HG02884 (cell line): ENCODE measurements at regions not wholly inside any gene's neighbourhood (a gene's known extent, or its start where the extent isn't known, plus 50 kb on each side); places are given as distances from the start of the nearest gene placed in this dataset.

Experiments used
- ATAC-seq: cut with Tn5 transposase; IDR thresholded peaks from one replicate; pipeline ENCODE4 v1.9.1; 2021; ENCODE audit warnings: mild to moderate bottlenecking, moderate library complexity; ENCODE audit not compliant: unreplicated experiment

DNA sequence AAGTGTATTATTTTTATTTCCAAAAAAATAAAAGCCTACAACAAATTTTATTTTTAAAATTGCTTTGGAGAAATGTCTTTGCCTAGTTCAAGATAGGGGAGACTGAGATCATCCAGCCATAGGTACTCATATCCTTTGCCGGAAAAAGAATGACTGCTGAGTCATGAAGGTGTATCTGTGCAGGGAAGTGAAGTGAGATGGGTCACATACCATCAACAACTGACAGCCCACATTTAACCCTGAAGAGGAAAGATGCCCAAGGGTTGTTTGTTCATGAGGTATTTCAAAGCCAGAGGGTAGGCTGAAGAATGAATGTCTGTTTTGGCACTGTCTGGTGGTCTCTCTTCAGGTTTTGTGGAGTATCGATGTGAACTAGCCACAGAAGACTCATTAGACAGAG lies 106.7 kb upstream of the TTC29 start:
- ATAC-seq = no peak

DNA sequence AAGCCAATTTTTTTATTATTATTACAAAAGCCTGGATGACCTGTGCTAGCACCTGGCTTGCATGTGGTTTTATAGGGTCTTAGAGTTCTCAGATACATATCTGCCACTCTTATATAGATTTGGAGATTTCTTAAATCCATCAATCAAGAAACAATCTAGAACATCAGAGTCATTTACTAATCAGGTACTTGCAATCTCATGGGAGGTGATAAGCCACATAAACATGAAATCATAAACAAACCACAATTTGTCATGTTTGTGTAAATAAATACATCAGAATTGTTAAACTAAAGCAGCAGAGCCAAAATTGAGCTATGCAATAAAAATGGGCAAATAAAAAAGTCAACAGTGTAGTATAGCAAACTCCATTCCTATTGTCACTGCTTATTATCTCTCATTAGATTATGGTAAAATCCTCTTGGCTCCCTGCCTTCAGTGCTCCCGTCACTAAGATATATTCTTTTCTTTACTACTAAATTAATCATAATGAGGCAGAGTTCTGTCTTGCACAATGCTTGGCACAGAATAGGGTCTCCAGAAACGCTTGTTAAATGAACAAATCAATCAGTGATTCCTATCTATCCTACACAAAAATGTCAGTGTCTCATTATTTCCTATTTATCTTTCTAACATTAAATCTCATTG lies 108.7 kb upstream of the TTC29 start:
- no peak for ATAC-seq

DNA sequence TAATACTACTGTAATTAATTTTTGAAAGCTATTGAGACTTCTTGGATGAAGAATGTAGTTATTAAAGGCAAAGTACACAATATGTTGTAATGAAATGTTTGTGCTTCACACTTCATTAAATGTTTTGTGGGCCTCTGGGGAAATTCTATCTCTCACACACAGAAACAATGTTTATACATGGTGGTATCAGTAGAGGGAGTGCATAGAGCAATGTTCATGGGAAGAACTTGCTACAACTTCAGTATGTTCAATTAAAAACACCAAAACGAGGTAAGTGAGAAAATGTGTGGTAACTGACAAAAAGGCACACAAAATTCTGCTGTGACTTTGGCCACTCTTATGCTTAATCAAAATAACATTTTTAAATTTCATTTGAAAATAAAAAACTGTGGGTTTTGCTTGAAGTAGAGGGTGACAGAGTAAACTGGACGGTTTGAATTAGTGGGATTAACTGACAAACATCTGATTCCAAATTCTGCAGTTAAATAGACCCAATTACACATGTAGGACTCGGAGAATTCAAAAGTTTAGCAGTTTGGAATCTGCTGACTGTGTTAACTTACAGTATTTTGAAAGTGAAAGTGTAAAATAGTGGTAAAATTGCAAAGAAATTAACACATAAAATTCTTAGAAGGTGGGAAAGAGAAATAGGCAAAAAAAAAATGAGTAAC lies 111.4 kb upstream of the TTC29 start:
- no peak for ATAC-seq

DNA sequence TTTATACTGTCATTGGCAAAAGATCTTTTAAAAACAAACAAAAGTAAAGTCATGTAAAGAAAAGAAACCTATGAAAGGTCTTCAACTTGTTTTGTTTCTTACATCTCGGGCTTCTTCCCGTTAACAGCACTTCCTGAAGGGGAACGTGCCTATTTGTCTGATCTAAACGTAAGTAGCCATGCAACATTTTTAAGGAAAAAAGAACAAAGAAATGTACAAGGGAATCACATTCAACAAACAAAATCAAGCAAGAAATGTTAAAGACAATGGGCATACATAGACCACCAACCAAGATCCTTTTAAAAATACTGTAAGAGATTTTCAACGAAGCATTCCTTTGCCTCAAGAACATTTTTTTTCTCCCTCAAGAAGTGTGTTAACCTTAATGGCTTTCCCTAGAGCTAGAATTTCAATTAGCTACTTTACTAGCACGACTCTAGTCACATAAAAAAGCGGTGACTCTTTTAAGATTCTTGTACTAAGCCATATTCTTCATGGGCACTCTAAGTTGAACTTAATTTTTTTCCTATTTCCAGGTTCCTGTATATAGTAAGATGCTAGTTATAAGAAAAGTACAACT lies 112.0 kb upstream of the TTC29 start:
- ATAC-seq = no peak

DNA sequence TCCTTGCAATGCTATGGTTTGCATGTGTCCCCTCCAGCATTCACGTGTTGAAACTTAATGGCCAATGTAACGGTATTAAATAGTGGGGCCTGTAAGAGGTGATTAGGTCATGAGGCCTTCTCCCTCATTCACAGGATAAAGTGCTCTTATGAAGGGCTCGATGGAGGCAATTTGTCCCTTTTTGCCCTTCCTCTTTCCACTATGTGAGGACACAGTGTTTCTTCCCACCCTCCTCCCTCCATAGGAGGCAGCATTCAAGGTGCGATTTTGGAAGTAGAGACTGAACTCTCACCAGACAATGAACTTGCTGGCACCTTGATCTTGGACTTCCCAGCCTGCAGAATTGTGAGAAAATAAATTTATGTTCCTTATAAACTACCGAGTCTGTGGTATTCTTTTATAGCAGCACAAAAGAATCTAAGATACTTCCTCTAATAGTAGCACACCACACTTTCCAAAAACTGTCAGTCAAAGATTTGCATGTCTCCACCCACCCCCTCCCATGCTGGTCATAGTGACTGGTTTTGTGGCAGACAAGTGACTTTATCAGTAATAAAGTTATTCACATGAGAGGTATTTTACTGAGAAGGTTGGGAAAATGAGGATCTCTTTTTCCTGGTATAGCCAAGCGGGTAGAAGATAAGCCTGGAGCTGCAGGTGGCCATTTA lies 113.5 kb upstream of the TTC29 start:
- ATAC-seq = no peak

DNA sequence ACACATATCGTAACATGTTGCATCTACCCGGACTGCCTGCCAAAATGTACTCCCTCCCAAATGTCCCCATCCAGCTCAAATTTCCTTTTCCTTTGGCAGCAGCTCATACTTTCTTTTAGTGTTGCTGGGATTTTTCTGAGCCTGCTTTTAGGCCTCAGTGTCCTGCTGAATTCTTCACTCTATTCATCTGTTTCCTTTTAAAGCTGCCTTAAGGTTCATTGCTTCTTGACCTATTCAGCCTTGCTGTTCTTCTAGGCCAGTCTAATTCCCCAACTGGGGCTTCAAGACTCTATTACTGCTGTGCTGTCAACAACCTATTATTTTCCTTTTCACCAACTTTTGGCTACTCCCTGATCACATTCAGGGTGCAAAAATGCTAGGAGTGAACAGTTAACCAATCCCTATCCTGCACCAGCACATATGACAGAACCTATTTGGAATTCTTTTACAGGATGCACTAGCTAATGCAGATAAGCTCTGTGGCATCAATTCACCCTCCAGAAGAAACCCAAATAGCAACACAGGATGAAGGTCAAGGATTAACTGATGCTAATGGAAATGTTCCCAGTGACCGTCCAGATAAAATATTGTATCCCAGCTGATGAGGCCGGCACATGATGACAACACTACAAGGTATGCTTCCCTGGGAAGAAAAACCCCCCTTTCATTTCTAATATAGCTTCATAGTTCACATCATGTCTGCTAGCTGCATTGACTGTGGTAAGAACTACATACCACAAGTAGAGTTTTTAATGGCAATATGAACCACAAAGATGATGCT lies 114.7 kb upstream of the TTC29 start:
- no peak for ATAC-seq

DNA sequence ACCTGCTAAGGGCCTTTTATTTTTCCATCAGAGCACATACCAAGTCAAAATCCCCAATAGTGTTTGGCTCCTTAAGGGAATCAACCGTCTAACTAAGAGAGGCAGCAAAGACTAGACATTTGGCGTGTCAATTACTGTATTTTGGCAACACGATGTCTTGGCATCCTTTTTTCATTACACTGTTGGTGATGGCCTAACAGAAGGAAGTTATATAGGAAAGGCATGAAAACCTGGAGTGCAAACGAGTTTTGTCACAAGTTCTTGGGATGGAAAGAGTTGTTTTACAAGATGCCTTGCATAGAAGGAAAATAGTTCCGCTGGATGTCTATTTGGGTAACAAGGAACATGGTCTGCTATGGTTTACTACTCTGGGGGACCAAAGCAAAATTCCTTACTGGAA lies 119.2 kb upstream of the TTC29 start:
- no peak for ATAC-seq

DNA sequence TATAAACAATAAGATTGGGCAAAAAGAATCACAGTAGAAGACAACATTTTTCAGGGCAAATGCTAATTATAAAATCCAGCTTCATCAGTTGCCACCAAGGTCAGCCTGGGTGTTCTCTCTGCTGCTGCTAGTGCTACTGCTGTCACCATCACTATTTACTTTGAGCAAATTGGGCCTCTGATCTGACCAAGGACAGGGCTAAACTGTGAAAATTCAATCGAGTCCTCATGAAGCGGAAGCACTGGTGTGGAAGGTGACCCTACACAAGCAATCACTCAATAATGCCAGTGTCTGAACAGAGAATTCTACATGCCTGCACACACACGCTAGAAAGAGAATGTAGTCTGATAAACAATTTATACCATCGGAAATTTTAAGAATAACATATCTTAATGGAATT lies 122.9 kb upstream of the TTC29 start:
- ATAC-seq = no peak

DNA sequence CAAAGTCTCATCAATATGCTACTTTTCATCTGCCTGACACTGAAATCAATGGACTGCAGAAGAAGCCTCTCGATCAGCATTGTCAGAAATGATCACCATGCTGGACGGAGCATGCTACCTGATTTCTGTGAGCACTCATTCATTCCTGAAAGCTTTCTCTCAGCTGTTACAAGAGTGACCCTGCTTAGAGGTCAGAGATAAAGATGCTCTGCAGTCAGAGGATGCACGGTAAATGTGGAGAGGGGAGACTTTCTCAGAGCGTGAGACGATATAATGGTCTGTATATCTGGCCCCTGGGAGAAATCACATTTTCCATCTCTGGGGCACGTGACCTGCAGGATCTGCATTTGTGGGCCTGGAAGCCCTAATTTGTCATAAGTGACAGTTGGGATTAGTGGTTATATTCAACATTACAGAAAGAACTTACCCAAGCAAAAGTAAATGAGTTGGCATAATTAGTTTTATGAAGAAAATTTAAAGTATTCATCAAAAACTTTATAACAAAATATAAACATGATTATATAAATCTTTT lies 125.6 kb upstream of the TTC29 start:
- no peak for ATAC-seq

DNA sequence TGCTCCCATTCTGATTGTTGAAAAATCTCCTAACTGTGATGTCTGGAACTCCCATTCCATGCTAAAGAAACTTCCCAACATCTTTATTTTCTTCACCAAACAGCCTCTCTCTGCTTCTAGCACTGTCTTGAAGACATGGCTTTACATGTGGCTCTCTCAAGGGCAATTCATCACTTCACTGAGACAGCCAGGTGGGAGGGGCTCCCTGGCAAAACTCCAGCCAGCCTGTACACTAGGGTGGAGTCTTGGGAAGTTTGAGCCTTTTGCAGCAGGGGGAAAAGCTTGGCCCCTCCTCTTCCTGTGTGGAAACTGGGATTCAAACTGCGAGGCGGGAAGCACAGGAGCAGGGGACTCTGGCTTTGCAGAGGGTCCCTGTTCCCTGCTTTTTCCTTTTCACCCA lies 130.5 kb upstream of the TTC29 start:
- no peak for ATAC-seq

DNA sequence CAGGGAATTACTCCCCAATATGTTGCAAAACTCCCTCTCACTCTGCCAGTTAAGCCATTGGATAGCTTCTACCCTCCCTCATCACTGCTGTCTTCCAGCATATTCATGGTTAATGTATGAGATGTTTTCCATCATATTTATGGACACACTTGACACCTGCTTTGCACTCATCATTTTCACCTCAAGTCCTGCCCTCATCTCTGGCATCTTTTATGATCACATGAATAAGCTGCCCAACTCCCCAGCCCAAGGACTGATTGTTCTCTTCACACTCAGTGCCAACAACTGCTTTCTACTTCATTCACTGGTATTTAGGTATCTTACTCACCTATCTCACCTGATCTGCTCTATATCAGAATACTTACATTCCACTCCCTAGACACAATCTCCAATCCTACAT lies 131.1 kb upstream of the TTC29 start:
- no peak for ATAC-seq

DNA sequence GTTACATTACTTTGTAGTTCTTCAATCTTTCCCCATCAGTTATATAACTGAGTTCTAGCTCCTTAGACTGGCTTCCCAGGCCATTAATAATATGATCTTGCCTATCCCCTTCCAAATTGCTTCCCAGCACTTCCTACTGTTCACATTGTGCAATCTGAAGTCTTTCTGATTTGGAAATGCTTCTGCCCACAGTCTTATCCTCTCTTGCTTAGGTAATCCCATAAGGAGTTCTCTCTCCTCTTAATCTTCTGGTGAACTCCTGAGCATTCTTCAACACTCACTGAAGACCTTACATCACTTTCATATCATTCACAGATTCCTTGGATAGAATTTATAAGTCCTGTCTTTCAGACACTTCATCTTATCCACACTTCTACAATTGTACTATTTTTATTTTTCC lies 132.7 kb upstream of the TTC29 start:
- no peak for ATAC-seq

DNA sequence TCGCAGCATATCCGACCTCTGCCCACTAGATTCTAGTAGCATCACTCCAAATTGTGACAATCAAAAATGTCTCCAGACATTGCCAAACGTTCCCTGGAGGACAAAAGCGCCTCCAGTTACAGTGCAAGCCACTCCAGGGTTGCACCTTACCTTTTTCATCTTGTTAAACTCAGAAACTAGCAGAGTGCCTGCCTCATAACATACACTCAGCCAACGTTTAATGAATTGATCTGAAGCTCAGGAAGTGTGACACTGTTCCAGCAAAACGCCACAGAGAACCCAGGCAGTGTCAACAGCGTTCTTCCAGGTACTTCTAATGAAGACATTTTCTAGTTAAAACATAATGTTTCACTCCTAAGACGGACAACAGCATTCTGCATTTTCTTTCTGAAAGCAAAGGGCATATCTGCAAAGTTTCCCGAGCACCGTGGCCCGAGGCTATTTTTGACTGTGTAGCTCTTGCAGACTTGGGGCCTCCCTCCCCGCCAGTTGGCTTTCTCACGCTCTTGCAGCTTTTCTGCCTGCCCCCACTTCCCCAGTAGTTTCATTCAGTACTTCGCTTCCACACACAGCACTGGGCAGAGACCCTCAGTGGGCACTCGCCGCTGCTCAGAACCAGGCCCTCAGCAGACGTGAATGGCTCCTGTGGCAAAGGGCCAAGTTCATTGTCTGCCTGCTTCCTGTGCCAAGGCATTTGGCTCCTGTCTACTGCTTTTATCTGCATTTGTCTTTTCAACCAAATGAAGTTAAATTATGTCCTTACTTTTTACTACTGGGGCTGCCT lies 133.4 kb upstream of the TTC29 start:
- no peak for ATAC-seq

DNA sequence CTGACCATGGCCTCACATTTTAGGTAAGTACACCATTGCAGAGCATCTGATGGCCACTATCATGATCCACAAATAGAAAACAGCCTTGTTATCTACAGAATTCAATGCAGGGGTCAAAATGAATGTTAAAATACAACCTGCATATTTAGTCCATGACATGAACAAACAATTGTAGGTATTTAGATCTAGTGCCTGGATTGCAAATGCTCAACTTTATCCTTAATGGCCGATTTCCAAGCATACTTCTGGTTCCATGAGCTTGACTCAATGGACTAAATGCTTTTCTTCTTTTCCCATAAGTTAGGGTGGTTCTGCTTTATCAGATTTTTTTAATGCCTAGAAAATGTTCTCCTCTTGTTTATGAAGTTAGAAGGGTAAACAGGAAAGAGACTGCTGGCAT lies 139.2 kb upstream of the TTC29 start:
- no peak for ATAC-seq

DNA sequence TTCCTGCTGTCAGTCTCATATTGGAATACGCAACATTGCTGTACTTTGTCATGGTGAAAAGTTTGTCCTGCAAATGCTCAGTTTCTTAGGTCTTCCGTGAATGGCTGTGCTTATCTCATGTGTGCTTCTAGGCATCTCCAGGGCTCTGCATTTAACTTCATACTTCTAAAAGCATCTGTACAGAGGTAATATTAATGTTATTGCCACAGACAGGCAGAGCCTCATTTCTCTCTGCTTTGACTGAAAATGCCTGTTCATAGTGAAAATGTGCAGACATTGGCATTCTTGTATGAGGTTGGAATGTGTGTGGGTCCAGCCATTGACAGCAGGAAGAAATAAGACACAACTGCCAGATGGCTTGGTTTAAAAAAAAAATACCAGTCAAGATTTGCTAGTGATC lies 140.1 kb upstream of the TTC29 start:
- no peak for ATAC-seq

DNA sequence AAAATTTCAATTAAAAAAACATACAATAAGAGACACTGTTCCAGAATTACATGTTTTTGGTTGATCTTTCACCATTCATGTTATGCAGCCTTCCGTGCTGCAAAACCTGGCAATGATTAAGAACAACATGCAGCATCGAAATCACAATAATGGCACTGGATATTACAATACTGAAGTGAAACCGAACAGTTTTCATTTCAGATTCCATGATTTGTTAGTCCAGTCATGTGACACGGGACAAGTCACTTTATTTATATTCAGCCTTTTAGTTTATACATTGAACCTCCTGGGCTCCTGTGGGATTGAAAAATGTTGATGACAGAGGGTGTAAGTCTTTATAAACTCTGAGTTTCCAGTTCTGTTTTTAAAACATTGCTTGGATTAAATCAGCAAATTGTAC lies 142.5 kb upstream of the TTC29 start:
- no peak for ATAC-seq

DNA sequence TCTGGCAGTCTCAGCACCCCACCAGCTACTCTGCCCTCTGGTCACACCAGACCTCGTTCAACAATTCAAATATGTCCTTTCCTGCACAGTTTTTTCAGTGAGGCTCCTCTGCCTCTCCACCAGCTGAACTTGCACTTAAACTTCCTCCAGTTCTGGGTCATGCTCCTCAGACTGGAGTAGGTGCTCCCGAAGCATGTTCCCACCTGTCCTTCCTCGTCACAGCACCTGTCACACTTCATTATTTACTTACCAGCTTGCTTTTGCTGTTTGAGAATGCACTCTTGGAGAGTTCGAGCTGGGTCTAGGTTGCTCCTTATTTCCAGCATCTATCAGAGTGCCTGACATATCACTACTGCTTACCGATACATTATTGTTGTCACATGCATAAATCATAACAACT lies 144.8 kb upstream of the TTC29 start:
- no peak for ATAC-seq

DNA sequence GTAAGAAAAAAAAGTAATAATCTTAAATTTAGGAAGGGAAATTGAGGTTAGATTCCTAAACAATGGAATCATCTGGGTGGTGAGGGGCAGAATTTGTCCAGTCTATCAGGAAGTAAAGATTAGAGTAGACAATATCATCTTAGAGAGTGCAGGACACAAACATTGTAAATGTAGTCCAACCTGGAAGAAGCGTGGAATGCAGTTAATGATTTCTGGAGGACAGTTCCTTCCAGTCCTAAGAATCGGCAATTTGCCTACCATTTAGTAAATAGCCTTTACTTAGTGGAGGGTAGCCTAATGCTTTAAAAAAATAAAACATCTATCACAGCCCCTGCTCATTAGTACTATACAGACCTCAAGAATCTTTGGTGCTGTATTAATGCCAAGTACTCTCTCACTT lies 147.5 kb upstream of the TTC29 start:
- ATAC-seq = no peak

DNA sequence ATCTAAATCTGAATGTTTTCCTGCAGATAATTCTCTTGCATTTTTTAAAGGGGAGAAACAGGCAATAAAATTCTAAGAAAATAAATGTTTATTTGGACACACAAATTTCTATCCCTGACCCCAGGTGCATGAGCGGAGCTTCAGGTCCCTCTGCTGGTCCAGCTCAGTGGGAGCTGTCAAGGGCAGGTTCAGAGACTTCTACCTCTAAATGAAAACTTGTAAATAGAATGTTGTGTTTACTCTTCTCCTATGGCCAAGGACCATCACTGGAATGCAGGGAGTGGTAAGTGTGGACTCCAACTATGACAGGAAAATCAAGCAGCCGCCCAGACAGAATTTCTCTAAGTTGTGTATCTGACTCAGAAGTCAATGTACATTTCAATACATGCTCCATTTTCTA lies 148.6 kb upstream of the TTC29 start:
- ATAC-seq = no peak
